SK-MEL-5 (cell line): ENCODE measurements at regions not wholly inside any gene's neighbourhood (a gene's known extent, or its start where the extent isn't known, plus 50 kb on each side); places are given as distances from the start of the nearest gene placed in this dataset.
A peak's percentile ranks its signal among the peaks of the same experiment; 100 is the strongest.
"Not testable (repeated sequence)": the region's sequence is repeated elsewhere in the genome, so short reads cannot be mapped to it uniquely, and the experiment has no call there.

Source experiments
- DNase-seq: peaks from one replicate; pipeline ENCODE4 v3.0.0-alpha.2; 2016; ENCODE audit warnings: low read depth, low spot score
- in situ Hi-C: cut with HindIII; loops from 2 replicates; pipeline ENCODE4 v1.10.0; 2016; ENCODE audit warnings: low sequenced_read_pairs, high pct_unique_total_duplicates, low pct_unique_long_range_greater_than_20kb

GRCh38 chr1:119235120-119235519 is 94.7 kb upstream of the WARS2 start:
- DNase-seq: no peak
- in situ Hi-C loops: no loop called here

GRCh38 chr1:119245881-119246280 is 105.4 kb upstream of the WARS2 start:
- DNase-seq: peak; percentile 89
- in situ Hi-C loops: no loop called here

GRCh38 chr1:119249283-119249682 is 108.8 kb upstream of the WARS2 start:
- no peak for DNase-seq
- in situ Hi-C loops: no loop called here

GRCh38 chr1:119250299-119250698 is 109.8 kb upstream of the WARS2 start:
- in situ Hi-C loops: no loop called here
- DNase-seq: no peak

- in situ Hi-C loops: no loop called here
- DNase-seq: no peak
These were observed 111.3 kb upstream of the WARS2 start for GRCh38 chr1:119251751-119252150.

GRCh38 chr1:119253366-119253765 is 112.9 kb upstream of the WARS2 start:
- in situ Hi-C loops: no loop called here

GRCh38 chr1:119254067-119254720 is 113.7 kb upstream of the WARS2 start:
- DNase-seq: no peak
- in situ Hi-C loops: no loop called here

More at GRCh38 chr1:119253366-119253765, 112.9 kb upstream of the WARS2 start:
- no peak for DNase-seq

GRCh38 chr1:119256089-119256488 is 112.5 kb upstream of the HAO2 start:
- in situ Hi-C loops, DNase-seq: not testable (repeated sequence)

GRCh38 chr1:119260506-119260905 is 108.1 kb upstream of the HAO2 start:
- in situ Hi-C loops: no loop called here
- no peak for DNase-seq

GRCh38 chr1:119266386-119266785 is 102.2 kb upstream of the HAO2 start:
- in situ Hi-C loops: no loop called here
- DNase-seq: no peak

- in situ Hi-C loops: no loop called here
- no peak for DNase-seq
These were observed 101.7 kb upstream of the HAO2 start for GRCh38 chr1:119266858-119267257.

- DNase-seq, in situ Hi-C loops: not testable (repeated sequence)
These were observed 101.3 kb upstream of the HAO2 start for GRCh38 chr1:119267288-119267687.

- in situ Hi-C loops: no loop called here
- DNase-seq: no peak
These were observed 99.7 kb upstream of the HAO2 start for GRCh38 chr1:119268879-119269278.

GRCh38 chr1:119275145-119276134 is 93.1 kb upstream of the HAO2 start:
- DNase-seq: peak; percentile 87
- in situ Hi-C loops: no loop called here

- in situ Hi-C loops: no loop called here
- peak; percentile 45 for DNase-seq
These were observed 92.0 kb upstream of the HAO2 start for GRCh38 chr1:119276558-119276957.

- no peak for DNase-seq
- in situ Hi-C loops: no loop called here
These were observed 88.9 kb upstream of the HAO2 start for GRCh38 chr1:119279456-119280381.

- in situ Hi-C loops: no loop called here
These were observed 83.1 kb upstream of the HAO2 start for GRCh38 chr1:119285482-119285881.

More at GRCh38 chr1:119285482-119285881, 83.1 kb upstream of the HAO2 start:
- DNase-seq: no peak
